GM12872 (cell line): ENCODE measurements at regions not wholly inside any gene's neighbourhood (a gene's known extent, or its start where the extent isn't known, plus 50 kb on each side); places are given as distances from the start of the nearest gene placed in this dataset.

Experiments used
- TF ChIP-seq, protein P1 (sequence below): IDR thresholded peaks from 3 replicates; pipeline ENCODE4 v1.5.1; 2011; ENCODE audit warnings: low read depth, mild to moderate bottlenecking, low read length, moderate library complexity; ENCODE audit not compliant: insufficient read depth

DNA sequence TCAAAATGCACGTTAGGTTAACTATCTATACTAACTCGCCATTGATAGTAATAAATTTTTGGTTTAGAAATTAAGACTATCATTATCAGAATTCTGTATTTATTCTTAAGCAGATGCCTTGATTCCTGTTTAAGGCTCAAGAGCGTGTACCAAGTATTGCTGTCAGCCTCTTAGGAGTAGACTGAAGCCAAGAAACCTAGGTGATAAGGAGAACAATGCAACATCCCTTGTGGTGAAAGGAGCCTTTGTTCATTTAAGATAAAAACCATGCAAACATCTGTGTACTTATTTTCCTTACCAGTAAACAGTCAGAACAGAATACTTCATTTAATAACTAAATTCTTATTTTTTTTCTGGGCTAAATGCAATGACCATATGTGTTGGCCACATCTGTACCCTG is 109.4 kb upstream of the NOVA1 start:
- TF ChIP-seq, protein P1, sequence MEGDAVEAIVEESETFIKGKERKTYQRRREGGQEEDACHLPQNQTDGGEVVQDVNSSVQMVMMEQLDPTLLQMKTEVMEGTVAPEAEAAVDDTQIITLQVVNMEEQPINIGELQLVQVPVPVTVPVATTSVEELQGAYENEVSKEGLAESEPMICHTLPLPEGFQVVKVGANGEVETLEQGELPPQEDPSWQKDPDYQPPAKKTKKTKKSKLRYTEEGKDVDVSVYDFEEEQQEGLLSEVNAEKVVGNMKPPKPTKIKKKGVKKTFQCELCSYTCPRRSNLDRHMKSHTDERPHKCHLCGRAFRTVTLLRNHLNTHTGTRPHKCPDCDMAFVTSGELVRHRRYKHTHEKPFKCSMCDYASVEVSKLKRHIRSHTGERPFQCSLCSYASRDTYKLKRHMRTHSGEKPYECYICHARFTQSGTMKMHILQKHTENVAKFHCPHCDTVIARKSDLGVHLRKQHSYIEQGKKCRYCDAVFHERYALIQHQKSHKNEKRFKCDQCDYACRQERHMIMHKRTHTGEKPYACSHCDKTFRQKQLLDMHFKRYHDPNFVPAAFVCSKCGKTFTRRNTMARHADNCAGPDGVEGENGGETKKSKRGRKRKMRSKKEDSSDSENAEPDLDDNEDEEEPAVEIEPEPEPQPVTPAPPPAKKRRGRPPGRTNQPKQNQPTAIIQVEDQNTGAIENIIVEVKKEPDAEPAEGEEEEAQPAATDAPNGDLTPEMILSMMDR, result no peak

GRCh38 chr14:26709019-26709418 is 111.2 kb upstream of the NOVA1 start:
- TF ChIP-seq, protein P1, result no peak

- TF ChIP-seq, protein P1, result no peak
Observed at GRCh38 chr14:26719514-26719913, 121.7 kb upstream of the NOVA1 start.

DNA sequence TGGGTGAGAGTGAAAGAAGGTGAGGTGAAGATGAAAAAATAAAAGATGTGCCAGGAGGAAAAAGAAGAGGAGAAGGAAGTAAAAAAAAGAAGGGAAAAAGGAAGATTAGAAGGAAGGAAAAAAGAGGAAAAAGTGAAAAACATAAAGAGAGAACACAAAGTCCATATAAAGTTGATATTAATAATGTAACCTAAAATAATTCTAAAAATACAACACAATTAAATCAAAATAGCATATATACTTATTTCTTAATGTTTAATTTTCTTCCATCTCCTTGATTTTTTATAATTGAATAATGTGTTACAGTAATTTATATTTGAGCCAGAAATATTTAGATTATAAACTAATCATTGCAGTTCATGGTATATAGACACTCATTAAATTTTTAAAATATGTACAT is 124.4 kb upstream of the NOVA1 start:
- TF ChIP-seq, protein P1, result no peak

- TF ChIP-seq, protein P1, result no peak
Observed at GRCh38 chr14:26729851-26730250, 132.0 kb upstream of the NOVA1 start.

GRCh38 chr14:26730929-26731618 is 133.2 kb upstream of the NOVA1 start:
- TF ChIP-seq, protein P1, result no peak

DNA sequence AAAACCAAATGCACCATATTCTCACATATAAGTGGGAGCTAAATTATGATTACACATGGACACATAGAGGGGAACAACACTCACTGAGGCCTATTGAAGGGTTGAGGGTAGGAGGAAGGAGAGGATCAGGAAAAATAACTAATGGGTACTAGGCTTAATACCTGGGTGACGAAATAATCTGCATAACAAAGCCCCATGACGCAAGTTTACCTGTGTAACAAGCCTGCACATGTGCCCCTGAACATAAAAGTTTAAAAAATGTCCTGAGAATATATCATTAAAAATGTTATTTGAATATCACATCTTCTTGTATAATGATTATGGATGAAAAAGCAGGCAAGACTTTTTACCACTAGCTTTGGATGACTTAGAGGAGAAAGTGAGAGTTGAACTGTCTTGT is 138.0 kb upstream of the NOVA1 start:
- TF ChIP-seq, protein P1, result no peak

DNA sequence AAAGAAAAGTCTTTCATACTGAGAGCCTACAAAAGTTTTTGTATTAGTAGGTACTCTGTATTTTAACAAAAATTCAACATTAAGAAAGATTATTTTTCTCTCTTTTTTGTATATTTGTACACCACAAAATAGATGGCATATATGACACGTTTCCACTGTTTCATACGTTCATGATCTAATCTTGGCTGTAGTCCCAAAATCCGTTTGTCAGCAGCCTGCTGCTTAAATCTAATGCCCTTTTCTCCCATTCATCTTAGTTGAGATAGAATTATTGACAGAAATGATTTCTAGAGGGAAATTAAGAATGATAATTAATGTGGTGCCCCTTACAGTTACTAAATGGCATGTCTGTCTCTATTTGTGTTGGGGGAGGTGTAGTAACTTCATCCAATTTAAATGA is 140.7 kb upstream of the NOVA1 start:
- TF ChIP-seq, protein P1, result no peak
